ENCODE measurements at regions not wholly inside any gene's neighbourhood (a gene's known extent, or its start where the extent isn't known, plus 50 kb on each side); places are given as distances from the start of the nearest gene placed in this dataset.

DNA sequence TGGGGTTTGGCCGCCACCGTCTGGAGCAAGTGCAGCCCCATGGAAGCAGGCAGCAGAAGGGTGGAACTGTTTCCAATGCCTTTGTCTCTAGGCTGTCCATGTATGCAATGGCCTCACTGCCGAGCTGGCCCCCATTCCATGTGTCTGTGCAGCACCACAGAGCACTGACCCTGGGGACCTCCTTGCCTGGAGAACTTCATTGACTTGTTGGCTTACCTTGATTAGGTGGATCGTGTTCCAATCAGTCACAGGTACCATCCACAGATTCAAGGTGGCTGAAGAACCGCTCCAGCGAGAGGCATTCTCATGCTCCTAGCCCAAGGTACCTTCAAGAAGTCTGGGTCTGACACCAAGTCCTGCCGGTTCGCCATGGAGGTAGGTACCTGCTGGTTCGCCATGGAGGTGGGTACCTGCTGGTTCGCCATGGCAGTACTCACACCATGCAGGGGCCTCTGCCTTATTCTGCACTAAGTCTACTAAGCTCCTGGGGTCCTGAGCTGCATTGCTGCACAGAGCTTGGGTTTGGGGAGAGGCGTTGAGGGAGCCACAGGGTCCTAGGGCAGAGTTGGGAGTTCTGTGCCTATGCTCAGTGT, 358.3 kb upstream of the IRX1 start:
- DNase-seq (no peak), ATAC-seq (ENCODE audit: low read depth) (no peak)
- TF ChIP-seq, protein P1, sequence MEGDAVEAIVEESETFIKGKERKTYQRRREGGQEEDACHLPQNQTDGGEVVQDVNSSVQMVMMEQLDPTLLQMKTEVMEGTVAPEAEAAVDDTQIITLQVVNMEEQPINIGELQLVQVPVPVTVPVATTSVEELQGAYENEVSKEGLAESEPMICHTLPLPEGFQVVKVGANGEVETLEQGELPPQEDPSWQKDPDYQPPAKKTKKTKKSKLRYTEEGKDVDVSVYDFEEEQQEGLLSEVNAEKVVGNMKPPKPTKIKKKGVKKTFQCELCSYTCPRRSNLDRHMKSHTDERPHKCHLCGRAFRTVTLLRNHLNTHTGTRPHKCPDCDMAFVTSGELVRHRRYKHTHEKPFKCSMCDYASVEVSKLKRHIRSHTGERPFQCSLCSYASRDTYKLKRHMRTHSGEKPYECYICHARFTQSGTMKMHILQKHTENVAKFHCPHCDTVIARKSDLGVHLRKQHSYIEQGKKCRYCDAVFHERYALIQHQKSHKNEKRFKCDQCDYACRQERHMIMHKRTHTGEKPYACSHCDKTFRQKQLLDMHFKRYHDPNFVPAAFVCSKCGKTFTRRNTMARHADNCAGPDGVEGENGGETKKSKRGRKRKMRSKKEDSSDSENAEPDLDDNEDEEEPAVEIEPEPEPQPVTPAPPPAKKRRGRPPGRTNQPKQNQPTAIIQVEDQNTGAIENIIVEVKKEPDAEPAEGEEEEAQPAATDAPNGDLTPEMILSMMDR (IDR thresholded peaks at IDR 0.05), result no peak
- TF ChIP-seq EZH2 (IDR thresholded peaks at IDR 0.05; ENCODE audit: borderline replicate concordance, insufficient read depth, low read depth, low read length, poor library complexity, severe bottlenecking), result no peak
- Mint-ChIP-seq H3K4me3 (no peak overlapping the region), H3K27me3 (no peaks in the 10 kb centered on the region), H3K9me3 (ENCODE audit: insufficient read depth) (peaks cover 3% of the 10 kb centered on the region), H3K4me1 (no peaks in the 10 kb centered on the region), H3K27ac (no peak overlapping the region)
- no peaks in the 10 kb centered on the region for H3K4me1 ChIP-seq (ENCODE audit: control insufficient read depth in 2 of 2, insufficient read depth in 2 of 2, low read length in 2 of 2)
- intact Hi-C loops (cut with micrococcal nuclease), result no loop called here
- no peak overlapping the region for H3K9ac ChIP-seq (ENCODE audit: low read length)
- H3K27me3 ChIP-seq (replicated peaks in 1 of 4; ENCODE audit: control extremely low read depth in 1 of 4, control insufficient read depth in 3 of 4, insufficient read depth in 4 of 4, low read length in 3 of 4), result no peaks in the 10 kb centered on the region
- ChIA-PET POLR2A (no interaction called here), CTCF (no interaction called here)
- H4K20me1 ChIP-seq (ENCODE audit: control insufficient read depth, insufficient read depth, low read length, poor library complexity, severe bottlenecking), result no peaks in the 10 kb centered on the region
- no peak overlapping the region for H3K4me2 ChIP-seq (replicated peaks; ENCODE audit: low read depth, low read length, poor library complexity, severe bottlenecking)
- 89% methylated on average over 11 of the region's 11 CpGs for WGBS (ENCODE audit: insufficient coverage)
- H2AFZ ChIP-seq (ENCODE audit: insufficient read depth, low read depth, low read length, poor library complexity, severe bottlenecking), result no peak overlapping the region
- H3K9me3 ChIP-seq (ENCODE audit: control extremely low read depth in 1 of 3, control insufficient read depth in 2 of 3, insufficient read depth in 1 of 3, low read length in 2 of 3), result peaks cover 0 to 42% (median 3%) of the 10 kb centered on the region in 3 donors
- H3K27ac ChIP-seq (ENCODE audit: low read length in 2 of 2), result no peak overlapping the region
- H3K36me3 ChIP-seq (replicated peaks in 1 of 2; ENCODE audit: control extremely low read depth in 1 of 2, control insufficient read depth in 1 of 2, extremely low read depth in 1 of 2, insufficient read depth in 2 of 2, low read length in 1 of 2), result no peaks in the 10 kb centered on the region
- H3K79me2 ChIP-seq (ENCODE audit: control insufficient read depth, insufficient read depth, low read length), result no peaks in the 10 kb centered on the region
- H3K4me3 ChIP-seq (ENCODE audit: control extremely low read depth in 1 of 5, extremely low read depth in 1 of 5, insufficient read depth in 1 of 5, low read depth in 2 of 5, low read length in 4 of 5), result no peak overlapping the region

GRCh38 chr5:3234566-3234965, 361.1 kb upstream of the IRX1 start:
- no peak overlapping the region for H3K27ac Mint-ChIP-seq
- ATAC-seq (ENCODE audit: low read depth), result no peak

More at GRCh38 chr5:3234566-3234965, 361.1 kb upstream of the IRX1 start:
- H3K4me2 ChIP-seq (replicated peaks; ENCODE audit: low read depth, low read length, poor library complexity, severe bottlenecking), result no peak overlapping the region
- no peak overlapping the region for H3K4me3 Mint-ChIP-seq
- 100% methylated on average over 4 of the region's 9 CpGs for WGBS (ENCODE audit: insufficient coverage)
- no peaks in the 10 kb centered on the region for H4K20me1 ChIP-seq (ENCODE audit: control insufficient read depth, insufficient read depth, low read length, poor library complexity, severe bottlenecking)
- H2AFZ ChIP-seq (ENCODE audit: insufficient read depth, low read depth, low read length, poor library complexity, severe bottlenecking), result no peak overlapping the region
- no peaks in the 10 kb centered on the region for H3K4me1 Mint-ChIP-seq
- intact Hi-C loops (cut with micrococcal nuclease), result no loop called here
- H3K9me3 Mint-ChIP-seq (ENCODE audit: insufficient read depth), result peaks cover 3% of the 10 kb centered on the region
- no peaks in the 10 kb centered on the region for H3K27me3 ChIP-seq (replicated peaks in 1 of 4; ENCODE audit: control extremely low read depth in 1 of 4, control insufficient read depth in 3 of 4, insufficient read depth in 4 of 4, low read length in 3 of 4)
- no peak overlapping the region for H3K9ac ChIP-seq (ENCODE audit: low read length)
- ChIA-PET CTCF (no interaction called here), POLR2A (no interaction called here)
- H3K4me3 ChIP-seq (ENCODE audit: control extremely low read depth in 1 of 5, extremely low read depth in 1 of 5, insufficient read depth in 1 of 5, low read depth in 2 of 5, low read length in 4 of 5), result no peak overlapping the region
- no peak overlapping the region for H3K27ac ChIP-seq (ENCODE audit: low read length in 2 of 2)
- TF ChIP-seq EZH2 (IDR thresholded peaks at IDR 0.05; ENCODE audit: borderline replicate concordance, insufficient read depth, low read depth, low read length, poor library complexity, severe bottlenecking), result no peak
- TF ChIP-seq, protein P1 (IDR thresholded peaks at IDR 0.05), result no peak
- H3K36me3 ChIP-seq (replicated peaks in 1 of 2; ENCODE audit: control extremely low read depth in 1 of 2, control insufficient read depth in 1 of 2, extremely low read depth in 1 of 2, insufficient read depth in 2 of 2, low read length in 1 of 2), result no peaks in the 10 kb centered on the region
- peaks cover 0 to 43% (median 3%) of the 10 kb centered on the region in 3 donors for H3K9me3 ChIP-seq (ENCODE audit: control extremely low read depth in 1 of 3, control insufficient read depth in 2 of 3, insufficient read depth in 1 of 3, low read length in 2 of 3)
- H3K27me3 Mint-ChIP-seq, result no peaks in the 10 kb centered on the region
- no peaks in the 10 kb centered on the region for H3K79me2 ChIP-seq (ENCODE audit: control insufficient read depth, insufficient read depth, low read length)
- no peaks in the 10 kb centered on the region for H3K4me1 ChIP-seq (ENCODE audit: control insufficient read depth in 2 of 2, insufficient read depth in 2 of 2, low read length in 2 of 2)
- DNase-seq, result no peak
